ENCODE measurements at regions not wholly inside any gene's neighbourhood (a gene's known extent, or its start where the extent isn't known, plus 50 kb on each side); places are given as distances from the start of the nearest gene placed in this dataset.
A peak's percentile ranks its signal among the peaks of the same experiment; 100 is the strongest.
"Not testable (repeated sequence)": the region's sequence is repeated elsewhere in the genome, so short reads cannot be mapped to it uniquely, and the experiment has no call there.

DNA sequence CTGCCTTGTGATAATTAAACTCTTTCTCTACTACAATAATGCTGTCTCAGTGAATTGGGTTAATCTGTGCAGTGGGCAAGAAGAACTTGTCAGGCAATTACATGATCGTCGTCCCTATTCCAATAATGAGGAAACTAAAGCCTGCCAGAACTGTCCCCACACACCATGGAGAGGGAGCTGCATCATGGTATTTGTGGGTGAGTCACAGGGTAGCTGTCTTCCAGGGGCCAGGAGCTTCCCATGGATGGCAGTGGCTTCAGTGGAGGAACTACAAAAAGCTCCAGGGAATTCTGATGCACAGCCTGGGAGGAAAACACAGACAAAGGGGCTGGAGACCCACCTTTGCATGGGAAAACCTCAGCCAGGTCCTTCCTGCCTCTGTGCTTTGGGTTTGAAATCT, 83.3 kb upstream of the C16orf82 start:
- DNase-seq (ENCODE audit: low read depth) = peak; percentile 74

- DNase-seq (ENCODE audit: low read depth) = no peak
Measured at GRCh38 chr16:26985100-26986065, 81.3 kb upstream of the C16orf82 start.

DNA sequence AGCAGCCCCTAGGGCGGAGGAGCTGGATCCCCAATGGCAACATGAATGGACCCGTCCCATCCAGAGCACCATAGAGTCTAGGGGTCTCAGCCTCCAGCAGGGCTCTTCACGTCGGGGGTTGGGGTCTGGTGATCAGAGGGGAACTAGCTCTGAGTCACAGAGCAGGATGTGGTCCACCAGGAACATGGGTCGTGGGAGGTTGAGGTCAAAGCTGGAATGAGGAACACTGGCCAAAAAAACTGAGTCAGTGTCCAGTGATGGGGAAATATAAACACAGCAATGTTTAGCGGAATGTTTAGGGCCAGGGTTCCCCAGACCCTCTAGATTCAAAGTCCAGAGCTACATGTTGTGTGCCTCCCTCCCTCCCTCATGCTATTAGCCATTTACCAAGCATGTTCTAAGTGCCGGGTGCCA, 79.1 kb upstream of the C16orf82 start:
- peak; percentile 91 for DNase-seq (ENCODE audit: low read depth)

DNA sequence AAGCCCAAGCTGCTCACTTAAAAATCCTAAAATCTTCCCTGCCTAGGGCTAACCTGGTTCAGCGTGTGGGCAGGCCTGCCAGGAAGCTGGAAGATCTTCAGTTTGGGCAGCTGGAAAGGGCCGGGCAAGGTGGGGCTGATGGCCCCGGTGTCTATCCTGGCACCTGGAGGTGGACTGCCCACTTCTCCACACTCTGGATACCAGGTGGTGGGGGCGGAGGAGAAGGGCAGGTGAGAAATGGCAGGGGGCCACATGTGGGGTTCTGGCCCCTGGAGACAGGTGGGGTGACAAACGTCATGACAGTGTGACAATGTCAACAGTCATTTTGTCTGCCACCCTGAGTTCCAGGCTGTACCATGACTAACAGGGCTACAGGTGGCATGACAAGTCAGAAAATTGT, 78.5 kb upstream of the C16orf82 start:
- no peak for DNase-seq (ENCODE audit: low read depth)

- not testable (repeated sequence) for DNase-seq (ENCODE audit: low read depth)
Measured at GRCh38 chr16:26990384-26991120, 76.2 kb upstream of the C16orf82 start.

DNA sequence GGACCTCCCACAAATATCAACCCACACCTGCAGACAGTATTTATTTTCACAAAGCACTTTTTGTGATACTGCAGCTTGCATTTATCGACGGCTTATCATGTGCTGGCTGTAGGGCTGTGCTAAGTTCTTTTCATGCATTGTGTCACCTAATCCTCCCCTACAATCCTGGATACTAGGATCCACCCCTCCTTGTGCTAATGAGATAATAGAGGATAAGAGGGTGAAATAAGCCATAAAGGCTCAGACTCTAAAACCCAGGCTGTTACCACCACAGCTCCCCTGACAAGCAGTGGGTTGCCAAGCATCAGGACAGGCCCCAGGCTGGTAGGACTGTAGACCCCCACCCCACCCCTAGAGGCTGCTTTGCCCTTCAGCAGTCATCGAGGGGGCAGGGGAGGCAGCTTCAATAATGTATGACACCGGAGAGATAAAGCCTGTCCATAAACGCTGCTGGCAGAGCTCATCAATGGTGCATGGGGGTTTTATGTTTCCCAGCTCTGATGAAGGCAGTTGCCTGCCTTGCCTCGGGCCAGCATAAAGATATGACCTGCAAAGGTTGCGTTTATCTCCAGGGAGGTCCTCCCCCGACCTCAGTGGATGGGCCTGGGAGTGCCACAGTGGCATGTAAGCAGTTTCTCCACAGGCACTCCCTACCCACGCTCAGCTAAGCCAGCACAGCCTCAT, 73.9 kb upstream of the C16orf82 start:
- no peak for DNase-seq (ENCODE audit: low read depth)

GRCh38 chr16:26993511-26993910, 73.2 kb upstream of the C16orf82 start:
- peak; percentile 10 for DNase-seq (ENCODE audit: low read depth)

- DNase-seq (ENCODE audit: low read depth) = peak; percentile 61
Measured at GRCh38 chr16:26993963-26994362, 72.8 kb upstream of the C16orf82 start.

DNA sequence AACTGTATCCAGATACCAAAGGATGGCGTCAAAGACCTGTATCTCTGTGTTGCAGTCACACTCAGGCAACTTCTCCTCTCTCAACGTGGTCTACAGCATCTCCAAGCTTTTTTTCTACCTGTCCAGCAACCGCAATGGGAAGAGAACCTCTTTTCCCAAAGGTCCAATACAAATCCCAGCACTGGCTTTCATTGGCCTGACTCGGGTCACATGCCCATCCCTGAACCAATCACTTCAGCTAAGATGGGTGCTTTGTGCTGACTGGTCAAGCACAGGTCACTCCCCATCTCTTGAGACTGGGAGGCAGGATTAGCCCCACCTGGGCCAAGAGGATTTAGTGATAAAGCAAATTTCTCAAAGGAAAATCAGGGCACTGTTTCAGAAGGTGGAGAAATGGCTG, 71.2 kb upstream of the C16orf82 start:
- DNase-seq (ENCODE audit: low read depth) = no peak

DNA sequence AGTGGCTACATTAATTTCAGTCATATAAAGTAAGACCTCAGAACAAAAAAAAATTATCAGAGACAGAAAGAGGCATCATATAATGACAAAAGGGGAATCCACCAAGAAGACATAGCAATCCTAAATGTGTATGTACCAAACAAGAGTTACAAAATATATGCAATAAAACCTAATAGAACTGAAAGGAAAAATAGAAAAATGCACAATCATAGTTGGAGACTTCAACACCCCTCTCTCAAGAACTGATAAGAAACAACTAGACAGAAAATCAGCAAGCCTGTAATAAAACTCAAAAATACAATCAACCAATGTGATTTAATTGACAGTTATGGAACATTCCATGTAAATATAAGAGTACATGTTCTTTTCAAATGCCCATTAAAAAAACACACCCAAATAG, 61.3 kb upstream of the C16orf82 start:
- no peak for DNase-seq (ENCODE audit: low read depth)

All from ELR (cell line).